GM19452 (cell line): ENCODE measurements at regions not wholly inside any gene's neighbourhood (a gene's known extent, or its start where the extent isn't known, plus 50 kb on each side); places are given as distances from the start of the nearest gene placed in this dataset.

Experiments used
- ATAC-seq: cut with Tn5 transposase; IDR thresholded peaks from one replicate; pipeline ENCODE4 v1.9.1; 2021; ENCODE audit not compliant: unreplicated experiment

- no peak for ATAC-seq
These were observed 167.6 kb downstream of the RND3 start for GRCh38 chr2:150319658-150320555.

GRCh38 chr2:150319085-150319484 lies 168.4 kb downstream of the RND3 start:
- ATAC-seq, result no peak

GRCh38 chr2:150312271-150312670 lies 175.2 kb downstream of the RND3 start:
- ATAC-seq, result no peak

GRCh38 chr2:150309311-150310080 lies 178.0 kb downstream of the RND3 start:
- no peak for ATAC-seq

GRCh38 chr2:150307258-150307657 lies 180.2 kb downstream of the RND3 start:
- no peak for ATAC-seq

DNA sequence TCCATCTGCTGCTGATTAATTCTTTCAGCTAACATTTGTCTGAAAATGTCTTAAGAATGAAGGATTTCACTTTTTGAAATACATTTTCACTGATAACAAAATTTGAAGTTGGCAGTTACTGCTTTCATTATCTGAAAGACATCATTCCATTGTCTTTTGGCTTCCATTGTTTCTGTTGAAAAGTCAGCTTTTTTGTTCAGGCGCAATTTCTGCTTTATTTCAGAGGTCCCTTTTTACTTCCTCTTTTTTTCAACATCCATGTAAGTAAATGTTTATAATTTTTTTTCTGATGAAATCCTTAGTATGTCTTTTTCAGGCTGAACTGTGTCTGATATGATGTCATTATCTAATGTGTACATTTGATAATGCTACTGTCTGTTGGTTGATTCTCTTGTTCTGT lies 184.2 kb downstream of the RND3 start:
- ATAC-seq, result no peak

DNA sequence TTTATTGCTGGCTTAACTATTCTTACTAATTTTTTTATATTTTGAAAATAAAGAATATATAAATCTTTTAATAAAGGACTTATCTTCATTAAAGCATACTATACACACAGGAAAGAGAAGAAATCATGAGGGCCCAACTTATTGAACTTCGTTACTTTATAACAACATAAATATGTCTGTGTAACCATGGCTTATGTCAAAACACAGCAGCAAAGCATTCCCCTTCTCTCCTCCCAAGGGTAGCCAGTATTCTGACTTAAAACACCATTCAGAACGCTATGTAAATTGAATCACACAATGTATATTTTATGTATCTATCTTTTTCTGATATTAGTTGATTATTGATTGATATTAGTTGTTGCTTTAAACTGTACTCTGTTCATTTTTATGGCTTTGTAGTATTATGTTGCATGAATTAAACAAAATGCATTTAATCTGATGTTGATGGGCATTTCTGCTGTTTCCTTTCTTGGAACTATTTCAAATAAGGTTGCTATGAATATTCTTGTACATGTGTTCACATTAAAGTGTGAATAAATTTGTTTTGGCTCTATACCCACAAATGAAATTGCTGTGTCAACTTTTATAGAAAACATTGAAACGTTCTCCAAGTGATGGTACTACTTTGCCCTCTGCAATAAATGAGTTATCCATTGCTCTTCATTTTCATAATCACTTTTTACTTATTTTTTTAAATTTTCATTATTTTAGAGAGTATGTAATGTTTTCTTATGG lies 188.7 kb downstream of the RND3 start:
- ATAC-seq, result no peak

DNA sequence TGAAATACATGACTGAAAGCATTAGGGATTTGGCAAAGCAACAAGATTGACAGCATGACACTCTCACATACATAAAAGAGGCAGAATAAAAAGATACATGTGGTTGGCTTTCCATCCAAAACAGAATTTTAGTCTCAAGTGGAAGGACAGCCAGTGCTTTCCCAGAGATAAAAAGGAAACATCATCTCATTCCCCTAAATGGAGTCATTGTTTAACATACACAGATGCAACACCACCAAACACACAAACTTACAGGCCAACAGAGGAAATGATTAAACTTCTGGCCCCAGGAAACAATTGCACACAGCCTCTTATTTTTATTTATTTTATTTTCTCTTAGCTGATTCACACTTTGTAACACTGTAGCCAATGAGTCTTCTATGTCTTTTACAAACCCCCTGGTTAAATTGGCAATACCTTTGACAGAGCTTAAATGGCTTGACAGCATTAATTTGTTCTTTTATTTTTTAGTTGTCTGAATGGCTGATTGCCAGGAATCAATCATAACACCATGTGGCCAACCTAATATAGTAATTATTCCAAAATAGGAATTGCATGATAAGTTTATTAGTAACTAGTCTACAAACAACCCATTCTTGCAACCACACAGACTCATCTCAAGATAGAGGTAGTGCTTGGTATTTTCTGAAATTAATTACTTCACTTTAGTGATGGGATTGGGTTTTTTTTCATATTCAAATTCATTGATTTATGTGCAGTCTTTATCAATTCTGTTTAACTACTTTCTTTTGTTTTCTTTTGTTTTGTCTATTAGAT lies 190.5 kb downstream of the RND3 start:
- ATAC-seq, result no peak

- ATAC-seq, result no peak
These were observed 191.9 kb downstream of the RND3 start for GRCh38 chr2:150295544-150295943.

DNA sequence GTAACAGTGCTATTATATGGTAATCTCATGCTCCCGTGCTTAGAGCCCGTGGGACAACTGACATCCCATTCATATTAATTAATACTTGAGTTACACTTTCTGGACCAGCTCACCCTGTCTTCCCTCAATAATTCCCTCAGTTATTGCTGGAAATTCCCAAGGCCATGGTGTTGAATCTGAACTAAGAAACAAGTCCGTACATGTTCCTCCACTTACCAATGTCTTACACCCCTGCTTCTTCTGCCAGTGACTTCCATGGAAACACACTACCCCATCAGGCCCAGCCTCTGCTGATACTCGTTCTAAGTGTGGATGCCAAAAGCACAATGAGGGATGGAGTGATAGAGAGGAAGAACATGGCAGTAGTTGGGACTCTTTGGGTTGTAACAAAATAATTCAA lies 193.7 kb downstream of the RND3 start:
- no peak for ATAC-seq

DNA sequence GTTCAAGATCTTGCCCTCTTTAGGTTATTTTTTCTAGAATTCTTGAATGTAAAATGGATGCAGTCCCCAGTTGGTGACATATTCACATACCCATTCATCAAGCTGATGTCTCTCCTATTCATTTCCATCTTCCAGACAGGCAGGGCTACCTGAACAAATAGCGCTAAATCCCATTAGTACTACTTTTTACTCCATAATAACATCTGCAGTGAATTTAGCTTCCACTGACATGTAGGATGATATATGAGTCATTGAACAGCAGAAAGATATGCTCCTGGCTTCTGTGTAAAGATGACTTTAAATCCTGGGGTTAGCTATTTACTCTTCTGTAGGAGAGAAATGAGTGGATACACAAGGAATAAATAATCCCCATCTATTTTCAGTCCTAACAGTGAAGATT lies 194.7 kb downstream of the RND3 start:
- no peak for ATAC-seq

DNA sequence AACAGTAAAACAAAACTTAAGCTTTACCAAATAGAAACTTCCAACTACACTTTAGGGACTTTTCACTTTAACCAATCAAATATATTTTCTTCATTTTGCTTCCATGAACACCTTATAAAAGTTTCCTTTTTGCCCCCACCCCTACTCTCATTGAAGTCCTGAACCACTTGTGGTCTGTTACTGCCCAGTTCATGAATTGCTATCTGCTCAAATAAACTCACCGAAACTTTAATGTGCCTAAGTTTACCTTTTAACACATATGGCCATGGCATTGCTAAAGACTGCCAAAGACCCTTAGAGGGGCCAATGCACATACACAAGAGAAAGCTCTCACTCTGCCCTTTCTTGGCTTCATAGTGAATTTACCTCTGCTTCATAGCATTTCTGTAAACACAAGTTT lies 195.3 kb downstream of the RND3 start:
- ATAC-seq, result no peak

DNA sequence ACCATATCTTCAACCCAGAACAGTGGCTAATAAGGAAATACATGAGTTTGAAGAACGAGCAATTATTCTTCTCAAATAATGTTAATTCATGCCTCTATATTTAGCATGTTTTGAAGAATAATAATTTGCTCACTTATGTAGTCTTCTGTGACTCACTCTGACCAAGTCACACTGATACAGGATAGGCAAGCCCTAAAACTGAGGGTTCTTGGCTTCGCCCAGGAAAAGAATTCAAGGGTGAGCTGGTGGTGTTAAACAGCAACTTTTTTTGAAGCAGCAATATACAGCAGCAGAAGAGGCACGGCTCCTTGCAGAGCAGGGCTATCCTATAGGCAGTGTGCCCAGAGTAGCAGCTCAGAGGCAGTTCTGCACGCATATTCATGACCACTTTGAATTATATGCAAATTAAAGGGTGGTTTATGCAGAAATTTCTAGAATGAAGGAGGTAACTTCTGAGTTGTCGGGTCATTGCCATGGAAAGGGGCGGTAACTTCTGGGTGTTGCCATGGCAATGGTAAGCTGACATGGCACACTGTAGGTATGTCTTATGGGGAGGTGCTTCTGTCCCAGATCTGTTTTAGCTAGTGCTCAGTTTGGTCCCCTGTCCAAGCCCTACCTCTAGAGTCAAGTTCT lies 200.6 kb downstream of the RND3 start:
- ATAC-seq, result no peak

- ATAC-seq, result no peak
These were observed 203.4 kb downstream of the RND3 start for GRCh38 chr2:150284116-150284515.

DNA sequence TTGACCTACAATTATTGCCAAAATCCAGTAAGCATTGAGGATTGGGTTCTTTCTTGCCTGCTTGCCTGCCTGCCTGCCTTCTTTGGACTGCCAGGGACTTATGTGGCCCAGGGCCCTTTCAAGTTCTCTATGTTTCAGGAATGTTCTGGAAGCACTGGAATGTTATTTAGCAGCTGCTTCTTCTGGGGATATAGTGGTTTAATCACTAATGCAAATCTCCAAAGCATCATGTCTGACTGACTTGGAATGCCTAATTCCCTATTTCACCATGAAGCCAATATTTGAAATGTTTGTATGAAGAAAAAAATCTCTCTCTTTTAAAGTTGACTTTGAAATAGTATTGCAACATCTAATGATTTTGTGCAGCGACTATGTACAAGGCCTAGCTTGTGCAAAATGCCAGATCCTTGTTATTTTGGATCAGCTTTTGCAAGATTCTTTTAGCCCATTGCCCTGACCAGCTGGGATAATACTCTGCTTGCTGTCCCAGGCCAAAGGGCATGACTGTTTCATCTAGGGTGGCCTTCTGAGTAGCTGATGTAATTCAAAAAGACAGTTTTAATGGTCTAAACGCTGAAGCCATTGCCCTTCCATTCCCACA lies 204.6 kb downstream of the RND3 start:
- ATAC-seq, result no peak

DNA sequence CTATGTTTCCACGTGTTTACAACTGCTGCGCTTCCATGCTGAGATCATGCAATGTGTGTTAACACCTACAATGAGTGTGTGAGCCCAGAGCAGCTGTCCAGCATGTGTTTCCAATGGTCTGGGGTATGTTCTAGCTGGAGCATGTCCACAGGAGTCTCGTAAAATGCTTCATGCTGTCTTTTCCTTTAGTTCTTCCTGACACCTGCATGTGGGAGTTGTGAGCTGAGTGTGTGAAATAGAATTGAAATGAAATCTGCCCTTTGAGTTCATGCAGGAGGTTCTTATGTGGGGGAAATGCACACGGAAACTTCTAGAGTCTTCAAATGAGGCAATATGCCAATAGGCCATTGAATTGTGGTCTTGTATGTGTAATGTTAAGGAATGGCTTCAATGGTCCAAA lies 205.1 kb downstream of the RND3 start:
- ATAC-seq, result no peak

GRCh38 chr2:150280231-150280630 lies 207.2 kb downstream of the RND3 start:
- ATAC-seq, result no peak

DNA sequence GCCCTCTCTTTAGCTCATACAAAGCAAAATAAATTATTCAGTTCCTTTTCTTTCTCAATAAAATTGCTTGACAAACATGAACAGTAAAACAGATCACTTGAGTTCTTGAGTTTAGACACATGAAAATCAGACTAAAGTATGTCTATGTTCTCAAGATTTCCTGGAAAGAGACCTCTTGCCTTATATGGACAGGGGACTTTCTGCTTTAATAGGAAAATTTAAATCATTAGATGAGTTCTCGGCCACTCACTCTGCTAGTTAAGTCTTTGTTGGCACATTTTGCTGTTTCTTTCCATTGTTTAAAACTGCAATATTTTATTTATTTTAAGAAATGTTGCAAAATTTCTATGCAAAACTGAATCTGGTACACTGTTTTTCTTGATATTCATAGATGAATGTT lies 207.8 kb downstream of the RND3 start:
- ATAC-seq, result no peak

DNA sequence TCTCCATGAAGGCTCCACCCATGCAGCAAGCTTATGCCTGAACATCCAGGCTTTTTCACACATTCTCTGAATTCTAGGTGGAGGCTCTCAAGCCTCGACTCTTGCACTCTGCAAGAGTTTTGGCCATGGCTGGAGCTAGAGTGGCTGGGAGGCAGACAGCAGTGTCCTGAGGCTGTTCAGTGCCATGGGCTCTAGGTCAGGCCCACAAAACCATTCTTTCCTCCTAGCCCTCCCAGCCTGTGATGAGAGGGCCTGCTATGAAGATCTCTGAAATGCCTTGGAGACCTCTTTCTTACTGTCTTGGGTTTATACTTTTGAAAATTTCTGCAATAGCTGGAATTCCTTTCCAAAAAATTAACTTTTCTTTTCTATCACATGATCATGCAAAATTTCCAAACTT lies 210.7 kb downstream of the RND3 start:
- ATAC-seq, result no peak

DNA sequence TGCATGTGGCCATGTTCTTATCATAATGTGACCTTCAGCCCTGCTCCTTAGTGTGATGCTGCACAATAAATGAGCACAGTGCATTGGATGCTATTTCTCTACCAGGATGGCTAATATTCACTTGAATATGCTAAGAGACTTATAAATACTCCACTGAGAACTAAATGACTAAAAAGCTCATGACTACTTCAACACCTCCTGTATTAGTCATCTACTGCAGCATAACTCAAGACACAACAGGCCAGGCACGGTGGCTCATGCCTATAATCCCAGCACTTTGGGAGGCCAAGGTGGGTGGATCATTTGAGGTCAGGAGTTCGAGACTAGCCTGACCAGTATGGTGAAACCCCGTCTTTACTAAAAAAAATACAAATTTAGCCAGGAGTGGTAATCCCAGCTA lies 213.4 kb downstream of the RND3 start:
- ATAC-seq, result no peak
